Activated T-helper 17 cell treated with anti-CD3 and anti-CD28 coated beads, Interleukin-2, amount 50 U/mL, for 72 hours (primary cell): ENCODE measurements at regions not wholly inside any gene's neighbourhood (a gene's known extent, or its start where the extent isn't known, plus 50 kb on each side); places are given as distances from the start of the nearest gene placed in this dataset.
"Not testable (repeated sequence)": the region's sequence is repeated elsewhere in the genome, so short reads cannot be mapped to it uniquely, and the experiment has no call there.

Experiments used
- ATAC-seq: fragments of 150-1000 bp; cut with Tn5 transposase; replicated peaks from 2 replicates; pipeline ENCODE4 v1.10.0; 2021; ENCODE audit warnings: mild to moderate bottlenecking, moderate library complexity
- H3K27ac Mint-ChIP-seq: one replicate; pipeline ENCODE4 v1.8.0; 2022; ENCODE audit warnings: mixed read lengths
- H3K27me3 Mint-ChIP-seq: one replicate; pipeline ENCODE4 v1.8.0; 2022; ENCODE audit warnings: mixed read lengths
- H3K36me3 Mint-ChIP-seq: one replicate; pipeline ENCODE4 v1.8.0; 2022; ENCODE audit warnings: low read depth, mild to moderate bottlenecking, mixed read lengths
- H3K4me1 Mint-ChIP-seq: one replicate; pipeline ENCODE4 v1.8.0; 2022; ENCODE audit warnings: mixed read lengths
- H3K4me3 Mint-ChIP-seq: one replicate; pipeline ENCODE4 v1.8.0; 2022; ENCODE audit warnings: mild to moderate bottlenecking, mixed read lengths
- H3K9me3 Mint-ChIP-seq: one replicate; pipeline ENCODE4 v1.8.0; 2022; ENCODE audit warnings: mixed read lengths

- H3K27me3 Mint-ChIP-seq, H3K9me3 Mint-ChIP-seq, ATAC-seq, H3K4me1 Mint-ChIP-seq, H3K27ac Mint-ChIP-seq, H3K36me3 Mint-ChIP-seq, H3K4me3 Mint-ChIP-seq: not testable (repeated sequence)
These were observed 68.7 kb upstream of the LIPC start for GRCh38 chr15:58363118-58363517.

- not testable (repeated sequence) for H3K27me3 Mint-ChIP-seq, H3K36me3 Mint-ChIP-seq, ATAC-seq, H3K4me1 Mint-ChIP-seq, H3K27ac Mint-ChIP-seq, H3K4me3 Mint-ChIP-seq, H3K9me3 Mint-ChIP-seq
These were observed 68.1 kb upstream of the LIPC start for GRCh38 chr15:58363673-58364072.

GRCh38 chr15:58365098-58365497, 66.7 kb upstream of the LIPC start:
- not testable (repeated sequence) for ATAC-seq, H3K4me1 Mint-ChIP-seq, H3K9me3 Mint-ChIP-seq, H3K27me3 Mint-ChIP-seq, H3K36me3 Mint-ChIP-seq, H3K27ac Mint-ChIP-seq, H3K4me3 Mint-ChIP-seq

- H3K4me3 Mint-ChIP-seq: peak overlapping the region; percentile 47
- H3K4me1 Mint-ChIP-seq: peaks cover 8% of the 10 kb centered on the region
- no peaks in the 10 kb centered on the region for H3K27me3 Mint-ChIP-seq
- H3K27ac Mint-ChIP-seq: peak overlapping the region; percentile 9
- H3K36me3 Mint-ChIP-seq: no peaks in the 10 kb centered on the region
- H3K9me3 Mint-ChIP-seq: no peaks in the 10 kb centered on the region
- peak; percentile 21 for ATAC-seq
These were observed 62.5 kb upstream of the LIPC start for GRCh38 chr15:58369261-58369701.

- no peaks in the 10 kb centered on the region for H3K36me3 Mint-ChIP-seq
- H3K4me3 Mint-ChIP-seq: peak overlapping the region; percentile 47
- ATAC-seq: no peak
- no peaks in the 10 kb centered on the region for H3K9me3 Mint-ChIP-seq
- H3K4me1 Mint-ChIP-seq: peaks cover 8% of the 10 kb centered on the region
- peaks cover 5% of the 10 kb centered on the region for H3K27me3 Mint-ChIP-seq
- no peak overlapping the region for H3K27ac Mint-ChIP-seq
These were observed 61.8 kb upstream of the LIPC start for GRCh38 chr15:58369956-58370355.

GRCh38 chr15:58374147-58374546, 57.6 kb upstream of the LIPC start:
- peaks cover 7% of the 10 kb centered on the region for H3K27me3 Mint-ChIP-seq
- peaks cover 8% of the 10 kb centered on the region for H3K9me3 Mint-ChIP-seq
- no peaks in the 10 kb centered on the region for H3K36me3 Mint-ChIP-seq
- H3K4me3 Mint-ChIP-seq: no peak overlapping the region
- peaks cover 6% of the 10 kb centered on the region for H3K4me1 Mint-ChIP-seq
- no peak overlapping the region for H3K27ac Mint-ChIP-seq
- no peak for ATAC-seq

GRCh38 chr15:58377193-58377592, 54.6 kb upstream of the LIPC start:
- H3K4me1 Mint-ChIP-seq: no peaks in the 10 kb centered on the region
- peaks cover 11% of the 10 kb centered on the region for H3K9me3 Mint-ChIP-seq
- H3K4me3 Mint-ChIP-seq: no peak overlapping the region
- ATAC-seq: no peak
- H3K27me3 Mint-ChIP-seq: peaks cover 7% of the 10 kb centered on the region
- no peaks in the 10 kb centered on the region for H3K36me3 Mint-ChIP-seq
- H3K27ac Mint-ChIP-seq: no peak overlapping the region

- peak; percentile 61 for ATAC-seq
- Mint-ChIP-seq H3K36me3 (no peaks in the 10 kb centered on the region), H3K4me3 (no peak overlapping the region), H3K9me3 (peaks cover 11% of the 10 kb centered on the region), H3K4me1 (no peaks in the 10 kb centered on the region), H3K27ac (no peak overlapping the region), H3K27me3 (peaks cover 7% of the 10 kb centered on the region)
These were observed 53.3 kb upstream of the LIPC start for GRCh38 chr15:58378241-58379085.

GRCh38 chr15:58379454-58379853, 52.3 kb upstream of the LIPC start:
- not testable (repeated sequence) for H3K27ac Mint-ChIP-seq, H3K4me3 Mint-ChIP-seq, H3K4me1 Mint-ChIP-seq

GRCh38 chr15:58380280-58380945, 51.4 kb upstream of the LIPC start:
- peaks cover 3% of the 10 kb centered on the region for H3K27me3 Mint-ChIP-seq
- no peaks in the 10 kb centered on the region for H3K36me3 Mint-ChIP-seq
- H3K27ac Mint-ChIP-seq: no peak overlapping the region
- H3K4me1 Mint-ChIP-seq: no peaks in the 10 kb centered on the region
- peaks cover 11% of the 10 kb centered on the region for H3K9me3 Mint-ChIP-seq
- H3K4me3 Mint-ChIP-seq: no peak overlapping the region
- ATAC-seq: no peak

More at GRCh38 chr15:58379454-58379853, 52.3 kb upstream of the LIPC start:
- H3K9me3 Mint-ChIP-seq: peaks cover 11% of the 10 kb centered on the region
- not testable (repeated sequence) for ATAC-seq, H3K27me3 Mint-ChIP-seq, H3K36me3 Mint-ChIP-seq

GRCh38 chr15:58381697-58382096, 50.1 kb upstream of the LIPC start:
- ATAC-seq: no peak
- H3K36me3 Mint-ChIP-seq: no peaks in the 10 kb centered on the region
- H3K27me3 Mint-ChIP-seq: no peaks in the 10 kb centered on the region
- peak overlapping the region; percentile 42 for H3K27ac Mint-ChIP-seq
- no peak overlapping the region for H3K4me3 Mint-ChIP-seq
- peaks cover 8% of the 10 kb centered on the region for H3K9me3 Mint-ChIP-seq
- no peaks in the 10 kb centered on the region for H3K4me1 Mint-ChIP-seq
